ENCODE measurements at regions not wholly inside any gene's neighbourhood (a gene's known extent, or its start where the extent isn't known, plus 50 kb on each side); places are given as distances from the start of the nearest gene placed in this dataset.

DNA sequence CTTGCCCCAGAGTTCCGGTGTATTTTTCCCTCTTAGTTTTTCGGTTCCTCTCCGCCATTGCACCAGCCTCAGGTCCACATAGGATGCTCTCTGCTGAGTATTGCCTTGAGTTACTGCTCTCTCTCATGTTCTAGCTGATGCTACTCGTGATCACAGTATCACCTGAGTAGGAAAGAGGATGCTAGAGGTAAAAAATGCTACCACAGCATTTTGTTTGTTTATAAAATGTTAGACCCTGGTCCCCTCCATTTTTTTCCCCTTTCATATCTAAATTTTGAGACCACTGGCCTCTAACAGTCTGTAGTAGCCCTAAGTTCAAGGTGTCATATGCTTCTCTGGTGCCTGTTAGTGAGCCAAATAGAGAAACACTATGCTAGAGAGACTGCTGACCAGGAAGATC, 175.5 kb downstream of the OR2B2 start:
- Histone ChIP-seq H3K23me2 (ENCODE audit: insufficient read length, low read depth, low read length, poor library complexity, severe bottlenecking) (no peaks in the 10 kb centered on the region), H2BK20ac (ENCODE audit: low read depth, low read length, poor library complexity, severe bottlenecking) (no peak overlapping the region), H3K27me3 (ENCODE audit: insufficient read depth, low read length) (no peaks in the 10 kb centered on the region; the same call in 1 of the 2 replicates), H2BK12ac (ENCODE audit: insufficient read length, low read depth, low read length) (no peak overlapping the region), H3K4me1 (ENCODE audit: insufficient read depth, low read length) (no peaks in the 10 kb centered on the region), H2BK120ac (ENCODE audit: low read depth, low read length, poor library complexity, severe bottlenecking) (no peak overlapping the region), H2AK5ac (ENCODE audit: insufficient read length, low read length) (no peak overlapping the region), H4K8ac (replicated peaks; ENCODE audit: insufficient read length, low read depth, low read length) (no peak overlapping the region), H2BK15ac (ENCODE audit: low read depth, low read length) (no peak overlapping the region), H4K5ac (ENCODE audit: insufficient read length, low read depth, low read length) (no peak overlapping the region), H3K4me2 (ENCODE audit: insufficient read depth, insufficient read length, low read length) (no peak overlapping the region), H3K56ac (ENCODE audit: insufficient read length, low read depth, low read length) (no peak overlapping the region), H3T11ph (ENCODE audit: low read length) (no peak overlapping the region), H3K27ac (ENCODE audit: insufficient read length, low read depth, low read length) (no peak overlapping the region), H4K91ac (ENCODE audit: insufficient read length, low read depth, low read length) (no peak overlapping the region), H3K4ac (ENCODE audit: low read depth, low read length) (no peak overlapping the region), H2BK5ac (ENCODE audit: insufficient read length, low read length) (no peak overlapping the region), H2AFZ (ENCODE audit: low read length) (no peak overlapping the region), H3K9me3 (ENCODE audit: control insufficient read depth, low read depth, low read length) (no peaks in the 10 kb centered on the region), H4K20me1 (ENCODE audit: control insufficient read depth, insufficient read depth, insufficient read length) (no peaks in the 10 kb centered on the region), H3K14ac (ENCODE audit: insufficient read depth, low read length) (no peak overlapping the region), H3K18ac (ENCODE audit: insufficient read length, low read depth, low read length) (no peak overlapping the region), H3K23ac (ENCODE audit: insufficient read length, low read depth, low read length) (no peak overlapping the region), H3K9ac (ENCODE audit: extremely low read depth, insufficient read length, low read length) (no peak overlapping the region), H3K79me2 (ENCODE audit: insufficient read depth, low read length) (no peaks in the 10 kb centered on the region), H3K79me1 (ENCODE audit: insufficient read depth, low read depth, low read length, poor library complexity, severe bottlenecking) (no peaks in the 10 kb centered on the region)
- no CpG with 5 or more reads among the region's 4 CpGs for WGBS (ENCODE audit: extremely low coverage, insufficient read length, low lambda C conversion rate)
- H3K4me1 Mint-ChIP-seq = no peaks in the 10 kb centered on the region
- H3K9me3 Mint-ChIP-seq = no peaks in the 10 kb centered on the region
- no peak overlapping the region for H3K4me3 Mint-ChIP-seq
- peaks cover 67% of the 10 kb centered on the region for H3K27me3 Mint-ChIP-seq (ENCODE audit: low read depth)
- no peak overlapping the region for H3K27ac Mint-ChIP-seq
- no peaks in the 10 kb centered on the region for H3K36me3 Mint-ChIP-seq (ENCODE audit: insufficient read depth in 1 of 3, low read depth in 3 of 3)
- TF ChIP-seq, protein P1, sequence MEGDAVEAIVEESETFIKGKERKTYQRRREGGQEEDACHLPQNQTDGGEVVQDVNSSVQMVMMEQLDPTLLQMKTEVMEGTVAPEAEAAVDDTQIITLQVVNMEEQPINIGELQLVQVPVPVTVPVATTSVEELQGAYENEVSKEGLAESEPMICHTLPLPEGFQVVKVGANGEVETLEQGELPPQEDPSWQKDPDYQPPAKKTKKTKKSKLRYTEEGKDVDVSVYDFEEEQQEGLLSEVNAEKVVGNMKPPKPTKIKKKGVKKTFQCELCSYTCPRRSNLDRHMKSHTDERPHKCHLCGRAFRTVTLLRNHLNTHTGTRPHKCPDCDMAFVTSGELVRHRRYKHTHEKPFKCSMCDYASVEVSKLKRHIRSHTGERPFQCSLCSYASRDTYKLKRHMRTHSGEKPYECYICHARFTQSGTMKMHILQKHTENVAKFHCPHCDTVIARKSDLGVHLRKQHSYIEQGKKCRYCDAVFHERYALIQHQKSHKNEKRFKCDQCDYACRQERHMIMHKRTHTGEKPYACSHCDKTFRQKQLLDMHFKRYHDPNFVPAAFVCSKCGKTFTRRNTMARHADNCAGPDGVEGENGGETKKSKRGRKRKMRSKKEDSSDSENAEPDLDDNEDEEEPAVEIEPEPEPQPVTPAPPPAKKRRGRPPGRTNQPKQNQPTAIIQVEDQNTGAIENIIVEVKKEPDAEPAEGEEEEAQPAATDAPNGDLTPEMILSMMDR (conservative IDR thresholded peaks at IDR 0.05) = no peak
- DNase-seq = no peak
